HEK293T (cell line): ENCODE measurements at regions not wholly inside any gene's neighbourhood (a gene's known extent, or its start where the extent isn't known, plus 50 kb on each side); places are given as distances from the start of the nearest gene placed in this dataset.

ENCODE experiments used
- BHLHE40 ChIP-seq: fragments of 450-650 bp; IDR thresholded peaks from 2 replicates; pipeline ENCODE4 v1.6.1; 2016; ENCODE audit warnings: mild to moderate bottlenecking, moderate library complexity, borderline replicate concordance
- LEF1 ChIP-seq: fragments of 450-650 bp; IDR thresholded peaks from 2 replicates; pipeline ENCODE4 v1.6.1; 2017; ENCODE audit warnings: mild to moderate bottlenecking, borderline replicate concordance
- PKNOX1 ChIP-seq: fragments of 450-650 bp; IDR thresholded peaks from 2 replicates; pipeline ENCODE4 v1.6.1; 2016
- SP1 ChIP-seq: fragments of 450-650 bp; IDR thresholded peaks from 2 replicates; pipeline ENCODE4 v1.6.1; 2017

DNA sequence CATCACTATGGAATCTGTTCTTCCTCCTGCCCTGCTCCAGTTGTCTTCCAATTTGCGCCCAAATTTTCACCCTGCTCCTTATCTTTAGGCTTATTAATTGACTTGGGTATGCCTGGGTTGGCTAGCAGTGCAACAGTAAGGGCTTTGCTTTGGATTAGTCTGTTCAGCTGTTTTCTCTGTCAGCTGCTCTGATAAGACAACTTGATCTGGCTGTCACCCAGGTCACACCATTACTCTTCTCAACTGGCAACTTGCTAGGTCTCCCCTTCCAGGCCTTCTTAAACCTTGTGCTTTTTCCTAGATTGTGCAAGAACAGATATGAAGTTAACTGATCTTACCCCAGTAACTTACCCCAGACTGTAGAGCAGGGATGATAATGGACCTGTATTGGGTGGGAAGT is 357.8 kb upstream of the LARGE1 start:
- TF ChIP-seq BHLHE40 = no peak
- TF ChIP-seq LEF1 = no peak
- no peak for TF ChIP-seq SP1
- TF ChIP-seq PKNOX1 = no peak
